GM19372 (cell line): ENCODE measurements at regions not wholly inside any gene's neighbourhood (a gene's known extent, or its start where the extent isn't known, plus 50 kb on each side); places are given as distances from the start of the nearest gene placed in this dataset.
"Not testable (repeated sequence)": the region's sequence is repeated elsewhere in the genome, so short reads cannot be mapped to it uniquely, and the experiment has no call there.

Experiments
- ATAC-seq: cut with Tn5 transposase; IDR thresholded peaks from one replicate; pipeline ENCODE4 v1.9.1; 2021; ENCODE audit warnings: mild to moderate bottlenecking, low read depth, moderate library complexity; ENCODE audit not compliant: unreplicated experiment

DNA sequence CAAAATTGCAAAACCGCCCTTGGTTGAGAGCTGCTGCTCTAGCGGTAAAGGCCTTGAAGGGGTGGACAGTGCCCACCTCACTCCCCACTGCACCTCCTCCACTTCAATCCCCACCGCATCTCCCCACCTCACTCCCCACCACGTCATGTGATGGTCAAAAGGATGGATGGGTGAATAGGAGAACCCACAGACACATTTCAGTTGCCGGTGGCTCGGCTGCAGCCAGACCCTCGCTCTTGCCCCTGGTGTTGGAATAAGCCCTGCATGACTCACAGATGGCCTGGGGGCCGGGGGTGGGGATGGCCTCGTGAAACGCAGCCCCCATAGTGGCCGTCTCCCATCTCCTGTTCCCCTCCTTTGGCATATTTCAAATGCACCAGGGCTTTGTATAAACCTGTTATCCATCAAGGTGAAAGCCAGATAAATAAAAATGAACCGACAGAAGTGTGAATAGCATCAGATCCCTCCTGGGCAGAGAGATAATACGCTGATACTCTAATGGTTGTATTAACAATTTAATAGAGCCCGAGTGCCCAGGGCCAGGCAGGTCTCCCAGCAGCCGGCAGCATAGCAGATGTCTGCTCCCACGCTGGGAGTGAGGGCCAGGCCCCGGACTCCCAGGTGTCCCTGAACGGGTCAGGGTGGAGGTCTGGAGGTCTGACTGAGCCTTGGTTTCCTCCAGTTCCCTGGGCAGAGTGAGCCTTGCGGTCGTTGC, 300.3 kb downstream of the NPHP4 start:
- no peak for ATAC-seq

DNA sequence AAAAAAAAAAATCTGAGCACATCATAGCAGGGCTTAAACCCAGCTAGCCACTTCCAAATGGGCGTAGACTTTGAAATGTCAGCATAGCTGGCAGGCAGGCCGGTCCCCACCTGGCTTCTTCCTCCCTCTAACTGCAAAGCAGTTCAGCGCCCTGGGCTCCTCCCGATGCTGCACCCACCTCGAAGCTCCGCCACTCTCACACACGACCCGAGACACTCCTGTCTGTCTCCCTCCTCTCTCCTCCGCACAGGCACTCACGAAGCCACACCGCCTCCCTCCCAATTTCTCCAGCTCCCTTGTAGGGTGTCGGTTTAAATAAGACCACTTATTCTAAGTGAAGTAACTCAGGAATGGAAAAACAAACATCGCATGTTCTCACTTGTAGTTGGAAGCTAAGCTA, 301.3 kb downstream of the NPHP4 start:
- ATAC-seq, result no peak

GRCh38 chr1:5690291-5690690, 301.9 kb downstream of the NPHP4 start:
- no peak for ATAC-seq

DNA sequence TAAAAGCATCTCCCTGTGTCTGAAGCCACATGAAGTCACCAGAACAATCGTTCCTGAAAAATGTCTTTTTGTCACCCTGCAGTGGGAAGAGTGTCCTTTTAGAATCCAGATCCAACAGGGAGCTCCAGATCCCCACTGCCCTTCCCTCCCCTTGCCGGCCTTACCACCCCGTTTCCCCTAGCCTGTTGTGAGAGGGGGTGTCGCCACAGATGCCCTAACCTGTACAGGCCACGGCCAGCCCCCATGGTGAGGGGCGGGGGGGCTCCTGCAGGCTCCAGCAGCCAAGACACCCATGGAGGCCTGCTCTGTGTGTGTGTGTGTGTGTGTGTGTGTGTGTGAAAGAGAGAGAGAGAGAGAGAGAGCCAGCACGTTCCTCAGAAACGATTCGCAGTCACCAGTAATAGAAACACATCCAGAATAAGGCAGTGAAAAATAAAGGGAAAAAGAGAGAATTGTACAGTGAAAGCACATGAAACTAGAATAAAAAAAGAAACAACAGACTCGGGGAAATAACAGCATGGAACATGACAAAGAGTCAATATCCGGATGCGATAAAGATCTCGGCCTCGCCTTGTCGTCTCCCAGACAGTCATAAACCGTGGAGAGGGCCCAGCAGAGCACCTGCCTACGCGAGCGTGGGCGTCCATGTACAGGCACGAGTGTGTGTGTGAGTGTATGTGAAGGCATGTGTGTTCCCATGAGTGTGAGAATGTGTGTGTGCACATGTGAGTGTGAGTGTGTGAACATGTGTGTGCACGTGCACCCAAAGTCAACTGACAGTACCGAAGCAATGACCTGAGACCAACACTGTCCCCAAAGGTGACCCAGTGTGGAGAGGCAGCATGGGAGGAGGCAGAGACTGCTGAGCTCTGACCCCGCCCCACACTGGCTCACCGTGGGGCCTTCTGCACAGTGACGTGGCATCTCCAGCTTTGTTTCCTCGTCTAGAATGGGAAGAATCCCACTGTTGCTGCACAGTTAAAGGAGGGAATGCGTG, 303.8 kb downstream of the NPHP4 start:
- no peak for ATAC-seq

DNA sequence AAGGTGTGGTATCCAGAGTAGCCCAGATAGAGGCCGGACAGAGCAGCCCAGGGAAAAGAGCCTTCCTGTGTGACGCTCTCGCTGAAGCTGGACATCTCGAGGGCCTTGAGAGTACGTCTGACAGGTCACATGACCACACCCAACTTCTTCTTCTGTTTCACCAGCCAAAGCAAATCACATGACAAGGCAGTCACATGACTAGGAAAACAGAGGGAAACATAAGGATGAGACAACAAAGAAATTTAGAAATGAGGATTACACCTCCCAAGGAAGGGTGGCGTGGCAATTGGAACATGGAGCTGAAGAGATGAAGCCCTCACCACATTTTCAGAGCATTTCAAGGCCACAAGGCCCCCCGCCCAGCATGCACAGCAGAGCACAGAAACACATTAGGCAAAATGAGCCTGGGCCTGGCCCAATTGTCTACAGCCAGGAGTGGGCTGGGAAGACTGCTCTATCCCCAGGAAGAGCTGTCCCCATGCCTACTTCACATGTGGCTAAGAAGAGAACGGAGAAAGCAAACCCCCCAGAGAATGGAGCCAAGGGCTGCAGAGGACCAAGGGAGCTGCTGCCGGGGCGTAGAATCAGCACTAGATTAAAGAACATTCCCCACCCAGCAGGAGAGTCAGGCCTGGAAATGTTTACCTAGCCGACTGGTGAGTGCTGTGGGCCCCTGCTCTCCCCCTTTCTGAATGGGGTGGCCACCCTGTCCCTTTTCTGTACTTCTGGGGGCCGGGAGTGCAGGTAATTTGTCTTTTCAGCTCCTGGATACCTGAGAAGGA, 305.1 kb downstream of the NPHP4 start:
- no peak for ATAC-seq

DNA sequence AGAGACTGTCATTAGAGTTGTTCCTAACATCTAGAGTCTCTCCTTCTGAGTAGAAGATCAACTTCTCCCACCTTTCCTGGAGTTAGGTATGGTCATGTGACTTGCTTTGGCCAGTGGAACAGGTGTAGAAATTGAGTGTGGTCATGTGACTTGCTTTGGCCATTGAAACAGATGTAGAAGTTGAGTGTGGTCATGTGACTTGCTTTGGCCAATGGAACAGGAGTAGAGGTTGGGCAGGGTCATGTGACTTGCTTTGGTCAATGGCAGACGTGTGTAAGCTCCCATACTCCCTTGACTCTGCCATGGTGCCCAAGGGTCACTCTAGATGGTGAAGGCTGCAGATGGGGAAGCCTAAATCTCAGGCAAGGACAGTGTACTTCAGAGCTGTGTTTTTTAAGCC, 306.0 kb downstream of the NPHP4 start:
- no peak for ATAC-seq

- no peak for ATAC-seq
Observed at GRCh38 chr1:5685446-5686040, 306.7 kb downstream of the NPHP4 start.

DNA sequence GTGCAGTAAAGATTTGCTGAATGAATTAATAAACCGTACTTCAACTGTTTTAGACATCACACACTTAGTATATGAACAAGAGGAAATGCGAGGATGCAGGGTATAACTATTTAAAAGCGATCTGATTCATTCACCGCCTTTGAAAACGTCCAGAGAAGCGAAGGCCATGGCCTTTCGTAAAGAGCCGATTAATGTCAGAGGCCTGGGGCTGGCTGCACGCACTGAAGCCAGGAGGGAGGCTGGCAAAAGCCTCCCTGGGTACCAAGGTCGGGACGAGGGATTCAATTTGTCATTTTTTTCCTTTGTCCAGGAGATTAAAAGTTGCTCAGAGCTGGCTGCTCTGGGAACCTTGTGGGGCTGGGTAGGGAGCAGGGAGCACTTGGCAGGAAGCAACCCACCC, 307.4 kb downstream of the NPHP4 start:
- no peak for ATAC-seq

- no peak for ATAC-seq
Observed at GRCh38 chr1:5683446-5683845, 308.8 kb downstream of the NPHP4 start.

- ATAC-seq, result no peak
Observed at GRCh38 chr1:5682626-5683225, 309.5 kb downstream of the NPHP4 start.

DNA sequence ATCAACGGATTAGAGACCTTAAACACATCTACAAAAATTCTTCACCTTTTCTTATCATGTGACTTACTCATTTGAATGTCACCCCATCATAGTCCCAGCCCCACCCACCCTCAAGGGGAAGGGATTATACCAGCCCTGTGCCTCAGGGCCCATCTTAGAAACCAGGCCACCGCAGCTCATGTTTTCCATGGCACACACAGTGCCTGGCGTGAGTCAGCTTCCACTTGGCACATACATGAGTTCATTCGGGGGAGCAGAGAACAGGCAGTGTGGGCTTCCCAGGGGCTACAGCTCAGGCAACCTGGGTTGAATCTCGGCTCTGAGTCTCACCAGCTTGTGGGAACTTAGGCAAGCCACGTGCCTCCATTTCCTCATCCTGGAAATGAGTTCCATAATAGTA, 310.6 kb downstream of the NPHP4 start:
- no peak for ATAC-seq

DNA sequence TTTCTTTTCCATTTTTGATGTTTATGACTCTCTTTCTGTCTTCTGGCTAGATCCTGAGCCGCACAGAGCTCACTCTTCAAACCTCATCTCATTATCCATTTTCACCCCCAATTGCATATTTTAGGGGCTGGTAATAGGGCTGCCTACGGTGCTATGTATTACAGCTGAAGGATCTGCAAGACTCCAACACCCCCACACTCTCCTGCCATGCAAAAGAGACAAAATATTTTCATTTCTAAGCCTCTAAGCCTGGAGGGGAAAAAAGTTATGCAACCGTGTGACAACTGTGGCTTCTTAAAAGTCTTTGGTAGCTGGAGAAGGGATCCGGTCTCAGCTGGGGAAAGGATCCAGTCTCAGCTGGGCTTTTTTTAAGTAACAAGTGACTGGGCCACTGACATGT, 311.6 kb downstream of the NPHP4 start:
- ATAC-seq, result no peak

DNA sequence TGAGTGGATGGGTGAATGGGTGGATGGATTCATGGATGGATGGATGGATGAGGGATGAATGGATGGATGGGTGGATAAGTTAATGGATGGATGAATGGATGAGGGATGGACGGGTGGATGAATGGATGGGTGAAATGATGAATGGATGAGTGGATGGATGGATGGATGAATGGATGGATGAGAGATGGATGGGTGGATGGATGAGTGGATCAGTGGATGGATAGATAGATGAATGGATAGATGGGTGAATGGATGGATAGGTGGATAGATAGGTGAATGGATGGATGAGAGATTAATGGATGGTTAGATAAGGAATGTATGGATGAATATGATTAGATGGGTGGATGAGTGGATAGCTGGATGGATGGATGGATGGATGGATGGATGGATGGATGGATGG, 313.5 kb downstream of the NPHP4 start:
- ATAC-seq, result no peak

GRCh38 chr1:5672355-5672754, 319.9 kb downstream of the NPHP4 start:
- ATAC-seq, result not testable (repeated sequence)

DNA sequence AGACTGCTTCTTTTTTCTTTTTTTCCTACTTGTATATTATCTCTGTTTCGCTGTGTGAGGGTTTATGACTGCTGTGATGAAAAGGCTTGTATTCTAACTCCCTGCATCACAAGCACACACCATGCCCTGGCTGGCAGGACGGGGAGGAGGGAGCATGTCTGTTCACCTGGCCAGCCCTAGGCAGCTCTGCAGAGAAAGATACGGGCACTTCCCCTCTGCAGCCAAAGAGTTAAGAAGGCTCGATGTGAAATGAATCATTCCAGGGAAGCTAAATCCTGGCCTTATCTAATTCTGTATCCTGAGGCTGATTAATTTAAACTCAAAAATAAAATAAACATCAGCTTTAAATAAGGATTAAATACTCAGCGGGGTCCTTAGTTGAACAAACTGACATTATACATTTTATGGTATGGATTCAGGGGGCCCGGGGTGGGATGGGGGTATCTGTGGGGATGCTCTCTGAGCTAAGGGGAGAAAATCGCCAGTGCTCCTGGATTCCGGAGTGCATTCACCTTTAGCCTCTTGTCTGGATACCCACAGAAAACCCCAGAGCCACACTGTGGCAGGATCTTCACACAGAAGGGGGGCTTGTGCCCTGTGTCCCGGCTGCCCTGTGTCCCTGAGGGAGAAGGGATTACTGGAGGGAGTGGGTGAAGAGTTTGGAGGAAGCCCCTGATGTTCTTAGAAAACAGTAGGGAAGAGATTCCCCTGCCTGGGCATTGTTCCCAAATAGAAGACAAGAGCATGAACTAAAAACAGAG, 321.5 kb downstream of the NPHP4 start:
- no peak for ATAC-seq

GRCh38 chr1:5667513-5668325, 324.5 kb downstream of the NPHP4 start:
- ATAC-seq, result no peak

- no peak for ATAC-seq
Observed at GRCh38 chr1:5664906-5665875, 327.0 kb downstream of the NPHP4 start.
